Fibroblast of villous mesenchyme (primary cell): ENCODE measurements at regions not wholly inside any gene's neighbourhood (a gene's known extent, or its start where the extent isn't known, plus 50 kb on each side); places are given as distances from the start of the nearest gene placed in this dataset.

ENCODE experiments used
- DNase-seq: peaks from one replicate; pipeline ENCODE4 v3.0.0-alpha.2; 2010; ENCODE audit warnings: low read depth
- H3K4me3 ChIP-seq: 2 replicates; pipeline ENCODE4 v1.5.1; 2011; ENCODE audit warnings: low read depth, mild to moderate bottlenecking, low read length
- CTCF ChIP-seq: IDR thresholded peaks from 2 replicates; pipeline ENCODE4 v1.5.1; 2012; ENCODE audit warnings: low read depth, mild to moderate bottlenecking, low read length; ENCODE audit not compliant: insufficient read depth

GRCh38 chr4:12140864-12141263, 712.2 kb upstream of the HS3ST1 start:
- no peak for TF ChIP-seq CTCF
- no peak overlapping the region for H3K4me3 ChIP-seq
- no peak for DNase-seq

GRCh38 chr4:12139296-12139695, 710.6 kb upstream of the HS3ST1 start:
- TF ChIP-seq CTCF, result no peak
- H3K4me3 ChIP-seq, result no peak overlapping the region
- no peak for DNase-seq

- DNase-seq, result no peak
- H3K4me3 ChIP-seq, result no peak overlapping the region
- TF ChIP-seq CTCF, result no peak
Observed at GRCh38 chr4:12138488-12138887, 709.8 kb upstream of the HS3ST1 start.

DNA sequence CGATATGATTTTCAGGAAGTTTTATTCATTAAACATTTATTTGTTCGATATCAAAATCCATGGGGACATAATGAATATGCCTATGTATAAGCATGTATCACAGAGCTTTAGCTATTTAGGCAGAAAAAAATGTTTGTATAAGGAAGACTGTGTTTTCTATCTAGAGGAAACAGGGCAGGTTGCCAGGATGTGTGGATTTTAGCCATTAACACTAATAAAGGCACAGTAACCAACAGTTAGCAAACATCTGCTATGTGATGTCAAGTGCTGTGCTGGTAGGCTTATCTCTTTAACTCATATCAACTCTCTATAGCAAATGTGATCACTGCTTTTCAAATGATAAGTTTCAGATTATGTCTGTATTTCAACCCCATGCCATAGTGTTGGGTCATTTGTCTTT, 708.9 kb upstream of the HS3ST1 start:
- no peak for TF ChIP-seq CTCF
- H3K4me3 ChIP-seq, result no peak overlapping the region
- no peak for DNase-seq

DNA sequence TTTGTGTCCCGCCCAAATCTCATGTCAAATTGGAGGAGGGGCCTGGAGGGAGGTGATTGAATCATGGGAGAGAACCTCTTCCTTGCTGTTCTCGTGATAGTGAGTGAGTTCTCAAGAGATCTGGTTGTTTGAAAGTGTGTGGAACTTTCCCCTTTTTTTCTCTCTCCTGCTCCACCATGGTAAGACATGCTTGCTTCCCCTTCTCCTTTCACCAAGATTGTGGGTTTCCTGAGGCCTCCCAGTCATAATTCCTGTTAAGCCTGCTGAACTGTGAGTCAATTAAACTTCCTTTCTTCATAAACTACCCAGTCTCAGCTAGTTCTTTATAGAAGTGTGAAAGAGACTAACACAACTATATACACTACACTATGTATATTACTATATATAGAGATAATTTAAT, 697.8 kb upstream of the HS3ST1 start:
- TF ChIP-seq CTCF, result no peak
- DNase-seq, result no peak
- no peak overlapping the region for H3K4me3 ChIP-seq

DNA sequence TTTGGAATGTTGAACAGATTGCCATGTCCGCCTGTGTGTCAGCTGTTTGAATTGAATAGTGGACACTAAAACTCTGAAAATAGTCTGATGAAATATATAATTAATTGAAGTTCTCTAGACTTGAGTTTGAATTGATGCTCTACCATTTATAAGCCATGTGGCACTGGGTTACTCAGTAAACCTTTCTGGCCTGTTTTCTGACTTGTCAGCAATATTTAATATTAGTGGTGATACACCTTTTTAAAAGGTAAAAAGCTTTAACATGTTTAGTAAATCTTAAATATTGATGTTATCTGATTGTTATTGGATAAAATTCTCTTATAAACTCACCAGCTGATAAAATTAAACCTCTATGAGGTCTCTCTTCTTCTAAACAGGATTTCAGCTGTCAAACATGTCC, 695.4 kb upstream of the HS3ST1 start:
- no peak for DNase-seq
- no peak for TF ChIP-seq CTCF
- H3K4me3 ChIP-seq, result no peak overlapping the region

DNA sequence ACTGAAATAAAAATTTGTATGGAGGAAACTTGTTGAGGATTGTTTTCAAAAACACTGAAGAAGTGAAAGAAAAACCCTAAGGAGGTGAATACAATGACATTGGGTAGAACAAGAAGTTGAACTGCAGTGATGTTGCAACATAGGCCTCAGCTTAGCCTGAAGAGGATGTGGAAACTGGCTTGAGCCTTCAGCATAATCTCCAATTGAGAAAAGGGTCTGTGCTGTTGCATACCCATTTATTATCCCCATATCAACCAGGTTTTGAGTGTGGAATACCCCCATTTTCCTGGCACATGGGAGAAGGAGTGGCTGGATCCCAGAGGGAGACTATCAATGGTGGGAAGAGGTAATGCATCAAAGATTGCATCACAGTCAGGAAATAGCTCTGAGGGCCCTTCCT, 695.0 kb upstream of the HS3ST1 start:
- no peak overlapping the region for H3K4me3 ChIP-seq
- no peak for TF ChIP-seq CTCF
- no peak for DNase-seq
